WTC11 (cell line): ENCODE measurements at regions not wholly inside any gene's neighbourhood (a gene's known extent, or its start where the extent isn't known, plus 50 kb on each side); places are given as distances from the start of the nearest gene placed in this dataset.

Experiments
- ATAC-seq: fragments of 200-7000 bp; cut with Tn5 transposase; 2 replicates; pipeline ENCODE4 v1.10.0; 2021; ENCODE audit warnings: mild to moderate bottlenecking, moderate library complexity
- CTCF ChIA-PET: fragments of 300-600 bp; sonication (Branson Sonifier 250); formaldehyde crosslinking; loops from one replicate; lab custom pipeline; 2021; ENCODE audit warnings: antibody characterized with exemption; lab: Charles Lee
- POLR2A ChIA-PET: fragments of 350-600 bp; sonication (Branson Sonifier 250); formaldehyde crosslinking; loops from one replicate; lab custom pipeline; 2021; ENCODE audit warnings: antibody characterized with exemption; lab: Charles Lee
- DNase-seq: peaks from one replicate; pipeline ENCODE4 v3.0.0; 2021; ENCODE audit warnings: low spot score
- H3K27ac Mint-ChIP-seq: 2 replicates; pipeline ENCODE4 v1.8.0; 2021; ENCODE audit warnings: mixed read lengths
- H3K27me3 Mint-ChIP-seq: 2 replicates; pipeline ENCODE4 v1.8.0; 2021; ENCODE audit warnings: low read depth, mild to moderate bottlenecking, moderate library complexity, mixed read lengths
- H3K36me3 Mint-ChIP-seq: 2 replicates; pipeline ENCODE4 v1.8.0; 2021; ENCODE audit warnings: mixed read lengths
- H3K4me1 Mint-ChIP-seq: 2 replicates; pipeline ENCODE4 v1.8.0; 2022; ENCODE audit warnings: mixed read lengths
- H3K4me3 Mint-ChIP-seq: 2 replicates; pipeline ENCODE4 v1.8.0; 2021; ENCODE audit warnings: mild to moderate bottlenecking, moderate library complexity, mixed read lengths
- H3K9me3 Mint-ChIP-seq: 2 replicates; pipeline ENCODE4 v1.8.0; 2021; ENCODE audit warnings: mixed read lengths
- AR ChIP-seq: fragments of 250-450 bp; sonication (Bioruptor Pico); IDR thresholded peaks from 2 replicates; pipeline ENCODE4 v1.9.0; 2021; ENCODE audit warnings: mild to moderate bottlenecking
- ATF2 ChIP-seq: sonication (generic); formaldehyde crosslinking; IDR thresholded peaks from 2 replicates; pipeline ENCODE4 v1.8.1; 2022; ENCODE audit warnings: low read depth, missing genetic modification reagents, borderline replicate concordance
- ELF4 ChIP-seq: sonication (generic); formaldehyde crosslinking; IDR thresholded peaks from 2 replicates; pipeline ENCODE4 v1.8.1; 2022; ENCODE audit warnings: low read depth, mild to moderate bottlenecking, moderate library complexity, missing genetic modification reagents
- FOXP4 ChIP-seq: sonication (generic); formaldehyde crosslinking; IDR thresholded peaks from 2 replicates; pipeline ENCODE4 v1.8.0; 2022; ENCODE audit warnings: mild to moderate bottlenecking, missing genetic modification reagents
- GTF2I ChIP-seq: fragments of 250-450 bp; sonication (Bioruptor Pico); conservative IDR thresholded peaks from 2 replicates; pipeline ENCODE4 v1.4.0; 2021; ENCODE audit warnings: mild to moderate bottlenecking
- HMGA2 ChIP-seq: fragments of 250-450 bp; sonication (Bioruptor Pico); IDR thresholded peaks from 2 replicates; pipeline ENCODE4 v1.4.0; 2021; ENCODE audit warnings: mild to moderate bottlenecking, moderate library complexity
- NFATC4 ChIP-seq: fragments of 250-450 bp; sonication (Bioruptor Pico); IDR thresholded peaks from 2 replicates; pipeline ENCODE4 v1.9.0; 2021; ENCODE audit warnings: mild to moderate bottlenecking
- NFYB ChIP-seq: sonication (generic); formaldehyde crosslinking; conservative IDR thresholded peaks from 2 replicates; pipeline ENCODE4 v1.8.0; 2022; ENCODE audit warnings: low read depth, missing genetic modification reagents
- NR2C2 ChIP-seq: sonication (generic); formaldehyde crosslinking; IDR thresholded peaks from 2 replicates; pipeline ENCODE4 v1.8.0; 2022; ENCODE audit warnings: mild to moderate bottlenecking, missing genetic modification reagents
- SMAD4 ChIP-seq: sonication (generic); formaldehyde crosslinking; IDR thresholded peaks from 2 replicates; pipeline ENCODE4 v1.8.0; 2022; ENCODE audit warnings: mild to moderate bottlenecking, missing genetic modification reagents
- SOX15 ChIP-seq: fragments of 250-450 bp; sonication (Bioruptor Pico); IDR thresholded peaks from 2 replicates; pipeline ENCODE4 v1.9.0; 2021; ENCODE audit warnings: mild to moderate bottlenecking
- TEAD4 ChIP-seq: sonication (generic); formaldehyde crosslinking; IDR thresholded peaks from 2 replicates; pipeline ENCODE4 v1.8.0; 2022; ENCODE audit warnings: mild to moderate bottlenecking, missing genetic modification reagents
- TP53 ChIP-seq: sonication (generic); formaldehyde crosslinking; IDR thresholded peaks from 2 replicates; pipeline ENCODE4 v1.8.1; 2023; ENCODE audit warnings: mild to moderate bottlenecking, missing genetic modification reagents
- ZBTB21 ChIP-seq: sonication (generic); formaldehyde crosslinking; IDR thresholded peaks from 2 replicates; pipeline ENCODE4 v1.8.1; 2023; ENCODE audit warnings: mild to moderate bottlenecking, missing genetic modification reagents, borderline replicate concordance
- ZMAT4 ChIP-seq: fragments of 250-450 bp; sonication (Bioruptor Pico); IDR thresholded peaks from 2 replicates; pipeline ENCODE4 v1.9.0; 2021; ENCODE audit warnings: mild to moderate bottlenecking
- ZNF671 ChIP-seq: fragments of 250-450 bp; sonication (Bioruptor Pico); IDR thresholded peaks from 2 replicates; pipeline ENCODE4 v1.8.0; 2021; ENCODE audit warnings: mild to moderate bottlenecking
- TF ChIP-seq, protein P1 (sequence below): sonication (generic); formaldehyde crosslinking; IDR thresholded peaks from 2 replicates; pipeline ENCODE4 v1.8.1; 2023; ENCODE audit warnings: mild to moderate bottlenecking, missing genetic modification reagents, moderate library complexity
- TF ChIP-seq, protein P2 (sequence below): sonication (generic); formaldehyde crosslinking; IDR thresholded peaks from 2 replicates; pipeline ENCODE4 v1.8.0; 2022; ENCODE audit warnings: mild to moderate bottlenecking, missing genetic modification reagents
- TF ChIP-seq, protein P3 (sequence below): sonication (generic); formaldehyde crosslinking; IDR thresholded peaks from 2 replicates; pipeline ENCODE4 v1.8.0; 2022; ENCODE audit warnings: mild to moderate bottlenecking, missing genetic modification reagents
- TF ChIP-seq, protein P4 (sequence below): sonication (generic); formaldehyde crosslinking; IDR thresholded peaks from 2 replicates; pipeline ENCODE4 v1.8.0; 2022; ENCODE audit warnings: mild to moderate bottlenecking, missing genetic modification reagents

GRCh38 chrY:19077698-19078113 is 304.2 kb upstream of the HSFY2 start (continued):
- TF ChIP-seq ZBTB21 (CRISPR knock-in tag), result no peak
- no peak for TF ChIP-seq SMAD4 (CRISPR knock-in tag)
- TF ChIP-seq, protein P1, sequence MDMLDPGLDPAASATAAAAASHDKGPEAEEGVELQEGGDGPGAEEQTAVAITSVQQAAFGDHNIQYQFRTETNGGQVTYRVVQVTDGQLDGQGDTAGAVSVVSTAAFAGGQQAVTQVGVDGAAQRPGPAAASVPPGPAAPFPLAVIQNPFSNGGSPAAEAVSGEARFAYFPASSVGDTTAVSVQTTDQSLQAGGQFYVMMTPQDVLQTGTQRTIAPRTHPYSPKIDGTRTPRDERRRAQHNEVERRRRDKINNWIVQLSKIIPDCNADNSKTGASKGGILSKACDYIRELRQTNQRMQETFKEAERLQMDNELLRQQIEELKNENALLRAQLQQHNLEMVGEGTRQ (CRISPR knock-in tag), result no peak
- TF ChIP-seq, protein P2, sequence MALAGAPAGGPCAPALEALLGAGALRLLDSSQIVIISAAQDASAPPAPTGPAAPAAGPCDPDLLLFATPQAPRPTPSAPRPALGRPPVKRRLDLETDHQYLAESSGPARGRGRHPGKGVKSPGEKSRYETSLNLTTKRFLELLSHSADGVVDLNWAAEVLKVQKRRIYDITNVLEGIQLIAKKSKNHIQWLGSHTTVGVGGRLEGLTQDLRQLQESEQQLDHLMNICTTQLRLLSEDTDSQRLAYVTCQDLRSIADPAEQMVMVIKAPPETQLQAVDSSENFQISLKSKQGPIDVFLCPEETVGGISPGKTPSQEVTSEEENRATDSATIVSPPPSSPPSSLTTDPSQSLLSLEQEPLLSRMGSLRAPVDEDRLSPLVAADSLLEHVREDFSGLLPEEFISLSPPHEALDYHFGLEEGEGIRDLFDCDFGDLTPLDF (CRISPR knock-in tag), result 0 out of 2 replicates have a peak, but pooled peaks have one; percentile 28
- TF ChIP-seq TEAD4 (CRISPR knock-in tag), result no peak
- TF ChIP-seq, protein P3, sequence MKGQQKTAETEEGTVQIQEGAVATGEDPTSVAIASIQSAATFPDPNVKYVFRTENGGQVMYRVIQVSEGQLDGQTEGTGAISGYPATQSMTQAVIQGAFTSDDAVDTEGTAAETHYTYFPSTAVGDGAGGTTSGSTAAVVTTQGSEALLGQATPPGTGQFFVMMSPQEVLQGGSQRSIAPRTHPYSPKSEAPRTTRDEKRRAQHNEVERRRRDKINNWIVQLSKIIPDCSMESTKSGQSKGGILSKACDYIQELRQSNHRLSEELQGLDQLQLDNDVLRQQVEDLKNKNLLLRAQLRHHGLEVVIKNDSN (CRISPR knock-in tag), result peak; percentile 46; the same call in 1 of the 2 replicates
- no peak for TF ChIP-seq NR2C2
- no peak for TF ChIP-seq ZMAT4 (CRISPR knock-in tag)
- no peak for TF ChIP-seq AR (CRISPR knock-in tag)
- TF ChIP-seq, protein P4, sequence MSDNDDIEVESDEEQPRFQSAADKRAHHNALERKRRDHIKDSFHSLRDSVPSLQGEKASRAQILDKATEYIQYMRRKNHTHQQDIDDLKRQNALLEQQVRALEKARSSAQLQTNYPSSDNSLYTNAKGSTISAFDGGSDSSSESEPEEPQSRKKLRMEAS (CRISPR knock-in tag), result peak; percentile 88
- no peak for TF ChIP-seq NFATC4 (CRISPR knock-in tag)
- TF ChIP-seq HMGA2 (CRISPR knock-in tag), result no peak
- no peak for TF ChIP-seq GTF2I (CRISPR knock-in tag)
- no peak for TF ChIP-seq NFYB
- no peak for TF ChIP-seq ATF2 (CRISPR knock-in tag)
- TF ChIP-seq TP53 (CRISPR knock-in tag), result no peak

- 0 out of 2 replicates have a peak overlapping the region, but pooled peaks have one; percentile 27 for H3K27ac Mint-ChIP-seq
- ATAC-seq, result peak; percentile 66
- ChIA-PET POLR2A (interaction anchor here (1.0 to 2.9 kb wide), 3 partner anchors 34 to 132 kb away, joined by 3 to 13 read pairs (median 5); no protein-coding TSS in a partner anchor), CTCF (interaction anchor here (1.0 to 1.2 kb wide), 2 partner anchors 35 to 217 kb away, joined by 4 to 5 read pairs; no protein-coding TSS in a partner anchor)
- H3K9me3 Mint-ChIP-seq, result no peaks in the 10 kb centered on the region
- peak overlapping the region; percentile 74 for H3K4me3 Mint-ChIP-seq
- H3K36me3 Mint-ChIP-seq, result no peaks in the 10 kb centered on the region
- peak; percentile 42; the same call in 1 of the 2 replicates for TF ChIP-seq FOXP4 (CRISPR knock-in tag)
- no peak for TF ChIP-seq ZNF671
- no peak for TF ChIP-seq ELF4 (CRISPR knock-in tag)
- no peak for TF ChIP-seq SOX15 (CRISPR knock-in tag)
- peaks cover 7% of the 10 kb centered on the region for H3K27me3 Mint-ChIP-seq
- H3K4me1 Mint-ChIP-seq, result peaks cover 21% of the 10 kb centered on the region
- DNase-seq, result peak; percentile 42
Measured at GRCh38 chrY:19076846-19077697, 303.5 kb upstream of the HSFY2 start.
